Activated CD8-positive, alpha-beta memory T cell treated with anti-CD3 and anti-CD28 coated beads, Interleukin-2, amount 50 U/mL, for 1 hour (primary cell): ENCODE measurements at regions not wholly inside any gene's neighbourhood (a gene's known extent, or its start where the extent isn't known, plus 50 kb on each side); places are given as distances from the start of the nearest gene placed in this dataset.
"Not testable (repeated sequence)": the region's sequence is repeated elsewhere in the genome, so short reads cannot be mapped to it uniquely, and the experiment has no call there.

ENCODE experiments used
- DNase-seq: peaks from one replicate; pipeline ENCODE4 v3.0.0-alpha.2; 2020; ENCODE audit errors: extremely low read depth

DNA sequence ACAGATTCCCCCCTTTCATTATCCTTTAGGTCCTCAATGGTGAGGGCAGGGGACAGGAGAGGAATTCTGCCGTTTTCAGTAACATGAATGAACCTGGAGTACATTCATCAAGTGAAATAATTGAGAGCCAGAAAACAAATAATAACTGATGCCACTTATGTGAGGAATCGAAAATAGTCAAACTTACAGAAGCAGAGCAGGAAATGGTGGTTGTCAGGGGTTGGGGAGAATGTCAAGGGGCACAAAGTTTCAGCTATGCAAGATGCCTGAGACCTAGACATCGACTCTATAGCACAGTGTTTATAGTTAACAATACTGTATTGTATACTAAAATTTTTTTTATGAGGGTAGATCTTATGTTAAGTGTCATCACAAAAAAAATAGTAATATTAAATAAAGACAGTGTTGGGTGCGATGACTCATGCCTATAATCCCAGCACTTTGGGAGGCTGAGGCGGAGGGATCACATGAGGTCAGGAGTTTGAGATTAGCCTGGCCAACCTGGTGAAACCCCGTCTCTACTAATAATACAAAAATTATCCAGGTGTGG lies 1219.8 kb downstream of the GATA3 start:
- DNase-seq = no peak

DNA sequence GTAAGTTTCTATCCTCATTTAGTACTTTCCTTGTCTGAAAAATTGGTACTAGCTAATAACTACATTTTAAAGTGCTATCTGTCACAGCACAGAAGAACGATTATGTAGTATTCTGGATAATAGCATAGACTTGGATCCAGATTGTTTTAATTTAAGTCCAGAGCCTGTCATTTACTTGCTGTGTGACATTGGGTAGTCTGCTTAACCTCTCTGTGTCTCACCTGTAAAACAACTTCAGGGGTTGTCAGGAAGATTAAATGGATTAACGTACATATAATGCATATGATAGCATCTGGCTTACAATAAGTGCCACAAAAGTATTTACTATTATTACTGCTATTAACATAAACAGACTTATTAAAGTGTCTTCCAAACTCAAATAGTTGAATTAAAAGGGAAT lies 1221.4 kb downstream of the GATA3 start:
- no peak for DNase-seq

GRCh38 chr10:9285690-9286089 lies 1231.2 kb downstream of the GATA3 start:
- DNase-seq = no peak

DNA sequence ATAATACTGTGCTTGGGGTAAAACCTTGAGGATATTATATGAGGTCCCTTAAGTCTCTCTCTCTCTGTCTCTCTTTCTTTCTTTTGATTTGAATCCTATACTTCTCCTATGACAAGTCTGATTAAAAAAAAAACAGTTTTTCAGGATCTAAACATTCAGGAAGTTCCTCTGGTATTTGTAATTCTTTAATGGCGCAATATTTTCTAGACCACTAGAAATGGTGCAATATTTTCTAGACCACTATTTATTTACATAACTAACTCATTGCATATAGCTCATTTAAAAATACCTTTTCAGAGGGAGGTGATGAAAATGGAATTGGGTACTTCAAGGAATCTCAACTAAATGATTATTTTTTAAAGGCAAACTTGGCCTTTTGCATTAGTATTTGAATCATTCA lies 1235.3 kb downstream of the GATA3 start:
- DNase-seq = no peak

DNA sequence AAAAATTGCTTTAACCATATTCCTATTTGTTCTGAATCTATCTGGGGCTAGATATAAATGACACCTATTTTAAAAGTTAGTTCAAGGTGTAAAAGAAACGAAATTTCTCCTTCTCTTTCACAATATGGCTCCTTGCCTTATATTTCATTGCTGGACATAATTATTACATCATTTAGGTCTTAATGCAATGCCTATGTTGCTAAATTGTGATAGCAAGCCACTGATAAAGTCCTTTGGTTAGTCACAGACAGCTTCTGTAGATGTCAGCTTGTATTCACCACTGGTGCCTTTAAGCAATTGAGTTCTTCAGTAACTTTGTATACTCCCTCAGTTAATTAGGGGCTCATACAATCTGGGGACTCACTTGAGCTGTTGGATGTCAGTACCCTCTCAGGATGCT lies 1236.6 kb downstream of the GATA3 start:
- no peak for DNase-seq

- DNase-seq = no peak
Observed at GRCh38 chr10:9294132-9294663, 1239.7 kb downstream of the GATA3 start.

- no peak for DNase-seq
Observed at GRCh38 chr10:9294865-9295264, 1240.4 kb downstream of the GATA3 start.

DNA sequence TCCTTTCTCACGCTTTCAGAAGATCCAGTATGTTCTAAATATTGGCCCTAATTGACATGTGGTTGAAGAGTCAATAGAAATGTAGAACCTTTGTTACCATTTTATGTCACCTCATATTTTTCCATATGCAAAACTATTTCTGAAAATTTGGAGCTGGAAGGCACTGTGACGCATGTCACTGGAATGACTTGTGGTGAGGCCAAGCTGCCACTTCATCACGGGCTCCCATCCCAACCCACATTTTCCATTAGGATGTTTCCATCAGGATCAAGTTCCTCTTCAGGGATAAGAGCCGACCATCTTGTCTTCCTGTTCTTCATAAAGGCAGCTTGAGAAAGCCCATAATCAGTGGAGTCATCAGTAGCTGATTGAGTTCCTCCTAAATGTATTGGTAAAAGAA lies 1241.7 kb downstream of the GATA3 start:
- no peak for DNase-seq

GRCh38 chr10:9297580-9297979 lies 1243.1 kb downstream of the GATA3 start:
- no peak for DNase-seq

- no peak for DNase-seq
Observed at GRCh38 chr10:9299966-9300365, 1245.5 kb downstream of the GATA3 start.

DNA sequence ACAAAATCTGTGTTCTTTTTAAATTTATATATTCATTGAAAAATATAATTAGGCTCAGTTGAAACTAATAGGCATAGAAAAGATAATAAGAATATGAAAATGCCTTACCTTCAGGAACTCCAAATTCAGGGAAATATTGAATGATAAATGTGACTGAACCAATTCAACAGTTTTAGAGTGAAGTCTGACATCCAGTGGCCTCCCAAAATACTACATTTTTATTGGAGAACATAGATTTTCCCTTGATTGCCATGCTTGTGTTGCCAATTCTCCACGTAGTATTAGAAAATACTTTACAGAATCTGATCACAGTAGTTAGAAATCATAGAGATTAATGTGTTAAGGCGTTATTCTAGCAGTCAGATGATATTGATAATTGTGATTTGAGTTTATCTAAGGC lies 1246.7 kb downstream of the GATA3 start:
- no peak for DNase-seq

GRCh38 chr10:9301554-9301953 lies 1247.1 kb downstream of the GATA3 start:
- DNase-seq = no peak

DNA sequence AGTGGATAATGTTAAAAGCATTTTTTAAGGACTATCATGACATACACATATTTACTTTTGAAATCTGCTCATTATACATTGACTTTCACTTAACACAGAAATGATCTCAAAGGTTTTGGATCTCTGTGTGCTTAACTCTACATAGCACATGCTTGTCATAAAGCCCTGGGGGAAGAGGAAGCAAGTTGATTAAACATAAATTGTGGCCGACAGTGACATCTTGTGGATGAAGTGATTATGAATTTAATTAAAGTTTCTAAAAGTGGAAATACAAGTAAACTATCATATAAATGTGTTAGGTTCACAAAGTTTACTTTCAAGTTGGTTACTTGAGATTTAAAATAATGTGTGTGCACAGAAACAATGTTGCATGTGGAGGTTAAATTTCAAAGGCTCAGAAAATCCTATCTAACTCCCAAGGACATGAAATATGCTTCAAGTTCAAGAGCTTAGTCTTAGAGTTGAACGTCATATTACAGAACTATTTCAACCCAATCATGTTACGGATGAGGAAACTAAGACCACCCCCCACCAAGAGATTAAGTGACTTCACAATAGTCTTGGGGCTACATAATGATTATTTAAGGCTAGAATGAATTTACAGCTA lies 1247.8 kb downstream of the GATA3 start:
- no peak for DNase-seq

DNA sequence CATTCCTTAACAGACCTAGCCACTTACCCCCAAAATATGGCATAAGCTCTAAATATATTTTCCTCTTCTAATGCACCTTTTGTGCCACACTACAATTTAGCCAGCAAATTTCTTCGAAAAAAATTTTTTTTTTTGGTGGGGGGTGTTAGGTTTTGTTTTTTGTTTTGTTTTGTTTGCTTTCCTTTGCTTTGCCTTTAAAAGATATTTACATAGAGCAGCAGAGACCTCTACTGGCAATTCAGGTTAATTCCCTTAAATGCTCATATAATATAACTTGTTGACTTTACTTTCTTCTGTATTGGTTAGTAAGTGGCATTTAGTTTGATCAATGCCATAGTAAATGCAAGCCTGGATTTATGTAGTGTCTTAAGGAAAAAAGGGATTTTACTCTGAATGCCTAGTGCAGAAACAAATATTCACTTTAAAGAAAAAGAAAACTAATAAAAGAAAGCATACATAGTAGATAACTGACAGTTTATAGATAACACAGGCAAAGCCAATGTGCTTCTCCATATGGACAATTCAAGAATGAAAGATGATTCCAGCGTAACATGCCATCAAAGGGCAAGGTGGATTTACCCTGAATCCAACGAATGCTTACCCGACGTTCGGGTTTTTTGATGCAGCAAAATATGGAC lies 1250.6 kb downstream of the GATA3 start:
- no peak for DNase-seq

GRCh38 chr10:9311702-9312499 lies 1257.4 kb downstream of the GATA3 start:
- no peak for DNase-seq

DNA sequence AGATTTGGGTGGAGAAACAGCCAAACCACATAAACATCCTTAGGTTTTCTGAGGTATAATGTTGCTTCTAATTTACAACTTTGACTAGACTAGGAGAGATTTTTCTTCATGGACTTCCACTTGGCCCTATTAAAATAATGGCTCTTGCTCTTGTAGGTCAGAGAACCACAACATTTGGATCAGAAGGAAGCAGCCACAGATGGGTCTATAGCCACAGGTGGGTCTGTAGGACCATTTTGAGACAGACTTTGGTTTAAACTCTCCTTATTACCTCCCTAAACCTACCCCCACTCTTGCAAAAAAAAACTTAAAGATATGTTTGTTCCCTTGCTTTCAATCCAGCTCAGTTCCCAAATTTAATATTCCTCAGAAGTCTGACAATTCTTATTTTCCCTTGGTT lies 1260.8 kb downstream of the GATA3 start:
- DNase-seq = no peak

GRCh38 chr10:9331583-9332008 lies 1277.1 kb downstream of the GATA3 start:
- no peak for DNase-seq

DNA sequence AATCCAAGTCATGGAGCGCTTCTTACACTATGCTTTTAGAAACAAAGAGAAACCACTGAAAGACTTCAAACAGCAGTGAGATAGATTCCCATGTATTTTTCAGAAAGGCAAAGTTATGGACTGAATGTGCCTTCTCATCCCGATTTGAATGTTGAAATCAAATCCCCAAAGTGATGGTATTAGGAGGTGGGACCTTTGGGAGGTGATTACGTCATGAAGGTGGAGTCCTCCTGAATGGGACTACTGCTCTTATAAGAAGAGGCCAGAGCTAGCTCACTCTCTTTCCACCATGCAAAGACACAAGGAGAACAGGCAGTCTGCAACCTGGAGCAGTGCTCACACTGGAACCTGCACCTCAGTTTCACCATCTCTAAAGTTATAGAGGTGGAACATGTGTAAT lies 1279.8 kb downstream of the GATA3 start:
- DNase-seq = no peak

- no peak for DNase-seq
Observed at GRCh38 chr10:9339716-9340115, 1285.2 kb downstream of the GATA3 start.

DNA sequence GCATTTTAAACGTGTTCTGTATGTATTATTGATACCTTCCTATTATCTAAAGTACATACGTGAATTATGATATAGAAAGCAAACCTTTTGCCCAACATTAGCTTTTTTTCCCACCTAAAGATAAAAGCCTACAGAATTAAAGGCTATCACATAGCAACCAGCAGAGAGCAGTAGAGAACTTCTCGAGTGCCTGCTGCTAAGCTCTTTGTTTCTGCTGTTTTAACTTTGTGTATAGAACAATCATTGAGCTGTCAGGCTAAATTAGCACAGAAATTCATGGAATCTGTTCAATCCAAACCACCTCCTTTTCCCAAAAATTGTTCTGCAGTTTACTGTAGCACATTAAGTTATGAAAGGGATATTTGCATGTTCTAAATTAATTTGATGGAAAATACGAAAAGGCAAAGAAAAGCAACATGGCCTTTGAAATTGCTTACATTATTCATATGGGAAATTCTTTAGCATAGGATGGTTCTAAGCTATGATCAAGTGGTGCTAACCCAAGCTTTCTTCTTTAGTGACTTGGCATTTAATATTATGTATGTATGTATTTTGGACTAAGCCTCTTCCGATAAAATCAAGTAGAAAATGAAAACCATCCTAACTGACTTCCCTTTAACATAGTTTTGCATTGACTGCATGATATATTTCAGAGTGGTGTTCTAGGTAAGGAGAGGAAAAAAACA lies 1288.5 kb downstream of the GATA3 start:
- no peak for DNase-seq

- not testable (repeated sequence) for DNase-seq
Observed at GRCh38 chr10:9347933-9348332, 1293.4 kb downstream of the GATA3 start.

DNA sequence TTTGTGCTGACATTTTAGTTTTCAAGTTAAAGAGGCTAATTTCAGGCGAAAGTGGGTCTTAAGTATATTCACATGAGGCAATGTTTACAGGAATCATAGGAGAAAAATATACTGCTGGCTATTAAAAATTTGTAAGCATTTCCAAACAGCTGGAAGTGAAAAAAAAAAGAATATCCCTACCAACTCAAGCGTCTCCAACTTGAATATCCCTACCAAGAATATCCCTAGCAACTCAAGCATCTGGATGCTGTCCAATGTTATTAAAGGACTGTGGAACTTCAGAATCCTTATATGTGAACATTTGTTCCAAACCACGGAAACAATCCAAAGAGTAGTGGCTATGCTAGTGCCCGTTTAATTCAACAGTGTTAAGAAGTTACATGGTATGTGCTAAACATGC lies 1303.0 kb downstream of the GATA3 start:
- DNase-seq = no peak
